GM12873 (cell line): ENCODE measurements at regions not wholly inside any gene's neighbourhood (a gene's known extent, or its start where the extent isn't known, plus 50 kb on each side); places are given as distances from the start of the nearest gene placed in this dataset.

Source experiments
- CTCF ChIP-seq: IDR thresholded peaks from 2 replicates; pipeline ENCODE4 v1.5.1; 2012; ENCODE audit warnings: low read depth, mild to moderate bottlenecking, moderate library complexity, low read length, control low read depth; ENCODE audit not compliant: insufficient read depth; ENCODE audit errors: missing control alignments

GRCh38 chr7:142548978-142549377, 200.3 kb upstream of the PRSS1 start:
- no peak for TF ChIP-seq CTCF

GRCh38 chr7:142546452-142546851, 202.8 kb upstream of the PRSS1 start:
- no peak for TF ChIP-seq CTCF

GRCh38 chr7:142542942-142543341, 206.3 kb upstream of the PRSS1 start:
- TF ChIP-seq CTCF, result no peak

GRCh38 chr7:142542105-142542504, 207.2 kb upstream of the PRSS1 start:
- TF ChIP-seq CTCF, result no peak

- no peak for TF ChIP-seq CTCF
Measured at GRCh38 chr7:142540371-142540770, 208.9 kb upstream of the PRSS1 start.

- TF ChIP-seq CTCF, result no peak
Measured at GRCh38 chr7:142539901-142540300, 209.4 kb upstream of the PRSS1 start.

- no peak for TF ChIP-seq CTCF
Measured at GRCh38 chr7:142537760-142538159, 211.5 kb upstream of the PRSS1 start.
